Smooth muscle cell (in vitro differentiated cells): ENCODE measurements at regions not wholly inside any gene's neighbourhood (a gene's known extent, or its start where the extent isn't known, plus 50 kb on each side); places are given as distances from the start of the nearest gene placed in this dataset.

Experiments used
- DNase-seq: peaks from one replicate; lab custom pipeline; 2025; ENCODE audit not compliant: unreplicated experiment; lab: John Stamatoyannopoulos, UW
- H2AFZ ChIP-seq: fragments of 200-600 bp; sonication (generic); 2 replicates; pipeline ENCODE4 v1.6.0; 2016; ENCODE audit warnings: antibody characterized with exemption, low read depth, mild to moderate bottlenecking
- H3F3A ChIP-seq: fragments of 200-600 bp; sonication (generic); 2 replicates; pipeline ENCODE4 v1.6.0; 2017; ENCODE audit warnings: antibody characterized with exemption, low read depth
- H3K27ac ChIP-seq: fragments of 200-600 bp; sonication (generic); 2 replicates; pipeline ENCODE4 v1.5.1; 2016; ENCODE audit warnings: low read depth, mild to moderate bottlenecking
- H3K27me3 ChIP-seq: fragments of 200-600 bp; sonication (generic); 2 replicates; pipeline ENCODE4 v1.6.1; 2016; ENCODE audit warnings: low read depth, mild to moderate bottlenecking
- H3K36me3 ChIP-seq: fragments of 200-600 bp; sonication (generic); 2 replicates; pipeline ENCODE4 v1.5.1; 2016; ENCODE audit warnings: low read depth
- H3K4me1 ChIP-seq: fragments of 200-600 bp; sonication (generic); 2 replicates; pipeline ENCODE4 v1.5.1; 2016; ENCODE audit warnings: low read depth
- H3K4me2 ChIP-seq: fragments of 200-600 bp; sonication (generic); 2 replicates; pipeline ENCODE4 v1.6.0; 2016; ENCODE audit warnings: mild to moderate bottlenecking
- H3K4me3 ChIP-seq: fragments of 200-600 bp; sonication (generic); 2 replicates; pipeline ENCODE4 v1.5.1; 2016; ENCODE audit warnings: mild to moderate bottlenecking
- H3K79me2 ChIP-seq: fragments of 200-600 bp; sonication (generic); 2 replicates; pipeline ENCODE4 v1.6.0; 2016; ENCODE audit warnings: low read depth, mild to moderate bottlenecking
- H3K9ac ChIP-seq: fragments of 200-600 bp; sonication (generic); 2 replicates; pipeline ENCODE4 v1.6.0; 2016; ENCODE audit warnings: low read depth
- H3K9me3 ChIP-seq: fragments of 200-600 bp; sonication (generic); replicated peaks from 2 replicates; pipeline ENCODE4 v1.5.1; 2016; ENCODE audit warnings: low read depth
- H4K20me1 ChIP-seq: fragments of 200-600 bp; sonication (generic); 2 replicates; pipeline ENCODE4 v1.6.0; 2016; ENCODE audit warnings: low read depth
- CTCF ChIP-seq: fragments of 200-600 bp; sonication (generic); IDR thresholded peaks from 2 replicates; pipeline ENCODE4 v1.5.1; 2017; ENCODE audit warnings: borderline replicate concordance, mild to moderate bottlenecking, antibody characterized with exemption; ENCODE audit not compliant: insufficient read depth, poor library complexity, severe bottlenecking
- WGBS: methylation state at CpG from one replicate; pipeline ENCODE4 v1.1.7; 2016; ENCODE audit warnings: low lambda C conversion rate; 5-methylcytosine and 5-hydroxymethylcytosine counted together

GRCh38 chr6:20286968-20287565 lies 74.8 kb upstream of the MBOAT1 start:
- no peak overlapping the region for H3K9ac ChIP-seq
- no peak overlapping the region for H2AFZ ChIP-seq
- H3K36me3 ChIP-seq = no peaks in the 10 kb centered on the region
- no peak overlapping the region for H3K4me3 ChIP-seq
- WGBS = 94% methylated on average over 1 of the region's 1 CpG
- no peaks in the 10 kb centered on the region for H3K27me3 ChIP-seq
- no peak for DNase-seq
- no peaks in the 10 kb centered on the region for H4K20me1 ChIP-seq
- no peak overlapping the region for H3K27ac ChIP-seq
- no peaks in the 10 kb centered on the region for H3K79me2 ChIP-seq
- H3F3A ChIP-seq = no peaks in the 10 kb centered on the region
- H3K4me1 ChIP-seq = no peaks in the 10 kb centered on the region
- H3K4me2 ChIP-seq = no peak overlapping the region
- H3K9me3 ChIP-seq = no peaks in the 10 kb centered on the region
- TF ChIP-seq CTCF = no peak

GRCh38 chr6:20291764-20292580 lies 79.7 kb upstream of the MBOAT1 start:
- TF ChIP-seq CTCF = peak; percentile 92
- no peaks in the 10 kb centered on the region for H3K27me3 ChIP-seq
- no peak overlapping the region for H3K27ac ChIP-seq
- H2AFZ ChIP-seq = peak overlapping the region; percentile 37
- WGBS = 27% methylated on average over 10 of the region's 10 CpGs
- no peak overlapping the region for H3K4me3 ChIP-seq
- no peaks in the 10 kb centered on the region for H3K4me1 ChIP-seq
- H3K79me2 ChIP-seq = no peaks in the 10 kb centered on the region
- DNase-seq = peak; percentile 19
- no peak overlapping the region for H3K9ac ChIP-seq
- no peaks in the 10 kb centered on the region for H3K36me3 ChIP-seq
- peak overlapping the region; percentile 32 for H3K4me2 ChIP-seq
- H3F3A ChIP-seq = no peaks in the 10 kb centered on the region
- no peaks in the 10 kb centered on the region for H3K9me3 ChIP-seq
- H4K20me1 ChIP-seq = no peaks in the 10 kb centered on the region

GRCh38 chr6:20292905-20293304 lies 80.6 kb upstream of the MBOAT1 start:
- WGBS = 100% methylated on average over 2 of the region's 2 CpGs
- no peak for TF ChIP-seq CTCF
- H4K20me1 ChIP-seq = no peaks in the 10 kb centered on the region

More at GRCh38 chr6:20292905-20293304, 80.6 kb upstream of the MBOAT1 start:
- Histone ChIP-seq H3K4me3 (no peak overlapping the region), H2AFZ (no peak overlapping the region), H3K4me2 (no peak overlapping the region), H3K9ac (no peak overlapping the region), H3K9me3 (no peaks in the 10 kb centered on the region), H3K79me2 (no peaks in the 10 kb centered on the region), H3K36me3 (no peaks in the 10 kb centered on the region), H3K27ac (no peak overlapping the region), H3F3A (no peaks in the 10 kb centered on the region), H3K4me1 (no peaks in the 10 kb centered on the region), H3K27me3 (no peaks in the 10 kb centered on the region)
- DNase-seq = no peak
